CD4-positive, alpha-beta T cell treated with Interleukin-15 for 1 hour (primary cell): ENCODE measurements at regions not wholly inside any gene's neighbourhood (a gene's known extent, or its start where the extent isn't known, plus 50 kb on each side); places are given as distances from the start of the nearest gene placed in this dataset.
"Not testable (repeated sequence)": the region's sequence is repeated elsewhere in the genome, so short reads cannot be mapped to it uniquely, and the experiment has no call there.

Experiments used
- DNase-seq: peaks from one replicate; pipeline ENCODE4 v3.0.0-alpha.2; 2020

GRCh38 chr5:14929293-14930065 lies 57.9 kb upstream of the ANKH start:
- no peak for DNase-seq

GRCh38 chr5:14928661-14929060 lies 57.1 kb upstream of the ANKH start:
- DNase-seq: no peak

GRCh38 chr5:14925326-14925725 lies 53.7 kb upstream of the ANKH start:
- no peak for DNase-seq

- DNase-seq: not testable (repeated sequence)
These were observed 51.4 kb upstream of the ANKH start for GRCh38 chr5:14922952-14923351.

- no peak for DNase-seq
These were observed 50.9 kb upstream of the ANKH start for GRCh38 chr5:14922456-14922855.
